ENCODE measurements at regions not wholly inside any gene's neighbourhood (a gene's known extent, or its start where the extent isn't known, plus 50 kb on each side); places are given as distances from the start of the nearest gene placed in this dataset.
A peak's percentile ranks its signal among the peaks of the same experiment; 100 is the strongest.

DNA sequence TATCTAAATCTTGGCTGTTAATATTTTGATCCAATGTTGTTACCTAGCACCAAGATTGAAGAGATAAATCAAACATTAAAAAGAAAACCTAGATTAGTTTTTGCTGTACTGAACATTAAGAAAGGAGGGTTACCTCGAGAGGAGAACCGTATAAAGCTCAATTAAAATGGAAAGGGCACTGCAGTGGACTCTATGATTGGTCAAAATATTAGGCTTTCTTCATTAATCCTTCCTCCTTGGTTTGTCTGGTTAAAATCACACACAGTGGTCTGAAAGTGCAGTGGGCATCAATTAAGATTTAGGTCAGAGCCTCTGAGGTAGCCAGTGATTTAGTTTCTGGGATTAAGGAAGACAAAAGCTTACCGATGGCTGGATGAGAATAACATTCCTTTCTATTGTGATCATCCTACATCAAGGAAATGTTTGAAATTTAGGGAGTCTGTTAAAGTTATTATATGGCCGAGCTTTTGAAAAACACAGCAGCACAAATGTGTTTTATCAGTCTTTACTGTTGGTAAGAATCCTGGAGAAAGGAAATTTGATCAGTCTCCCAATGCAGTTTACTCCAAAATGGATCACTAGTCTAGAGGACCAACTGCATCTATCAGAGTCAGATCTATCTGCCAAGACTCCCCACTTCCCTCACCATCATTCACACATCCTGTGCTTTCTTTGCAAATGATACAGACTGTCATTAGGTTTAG is 134.6 kb upstream of the NEDD9 start (continued):
- TF ChIP-seq HOXA9 (CRISPR knock-in tag; IDR thresholded peaks at IDR 0.05; ENCODE audit: borderline replicate concordance) (no peak), RBFOX2 (IDR thresholded peaks at IDR 0.05; ENCODE audit: low read depth, low read length) (peak; percentile 81), ZNF746 (CRISPR knock-in tag; IDR thresholded peaks at IDR 0.05) (no peak), KLF12 (CRISPR knock-in tag; IDR thresholded peaks at IDR 0.05; ENCODE audit: borderline replicate concordance) (0 out of 2 replicates have a peak, but pooled peaks have one; percentile 37), ZSCAN25 (CRISPR knock-in tag; IDR thresholded peaks at IDR 0.05) (no peak), ZNF367 (CRISPR knock-in tag; IDR thresholded peaks at IDR 0.05; ENCODE audit: borderline replicate concordance) (no peak), KDM2A (CRISPR knock-in tag; IDR thresholded peaks at IDR 0.05; ENCODE audit: borderline replicate concordance, low read depth) (no peak), ZNF333 (CRISPR knock-in tag; IDR thresholded peaks at IDR 0.05; ENCODE audit: borderline replicate concordance) (0 out of 2 replicates have a peak, but pooled peaks have one; percentile 42), ZNF264 (CRISPR knock-in tag; IDR thresholded peaks at IDR 0.05) (no peak), ZFP82 (CRISPR knock-in tag; IDR thresholded peaks at IDR 0.05; ENCODE audit: borderline replicate concordance) (0 out of 2 replicates have a peak, but pooled peaks have one; percentile 7), SSRP1 (CRISPR knock-in tag; IDR thresholded peaks at IDR 0.05) (peak; percentile 20; the same call in 1 of the 2 replicates), TCF7 (IDR thresholded peaks at IDR 0.05; ENCODE audit: low read depth) (no peak), NCOR1 (IDR thresholded peaks at IDR 0.05; ENCODE audit: borderline replicate concordance, low read length) (no peak), KLF15 (CRISPR knock-in tag; IDR thresholded peaks at IDR 0.05; ENCODE audit: borderline replicate concordance) (peak; percentile 17; the same call in 1 of the 2 replicates)
- TF ChIP-seq, protein P1, sequence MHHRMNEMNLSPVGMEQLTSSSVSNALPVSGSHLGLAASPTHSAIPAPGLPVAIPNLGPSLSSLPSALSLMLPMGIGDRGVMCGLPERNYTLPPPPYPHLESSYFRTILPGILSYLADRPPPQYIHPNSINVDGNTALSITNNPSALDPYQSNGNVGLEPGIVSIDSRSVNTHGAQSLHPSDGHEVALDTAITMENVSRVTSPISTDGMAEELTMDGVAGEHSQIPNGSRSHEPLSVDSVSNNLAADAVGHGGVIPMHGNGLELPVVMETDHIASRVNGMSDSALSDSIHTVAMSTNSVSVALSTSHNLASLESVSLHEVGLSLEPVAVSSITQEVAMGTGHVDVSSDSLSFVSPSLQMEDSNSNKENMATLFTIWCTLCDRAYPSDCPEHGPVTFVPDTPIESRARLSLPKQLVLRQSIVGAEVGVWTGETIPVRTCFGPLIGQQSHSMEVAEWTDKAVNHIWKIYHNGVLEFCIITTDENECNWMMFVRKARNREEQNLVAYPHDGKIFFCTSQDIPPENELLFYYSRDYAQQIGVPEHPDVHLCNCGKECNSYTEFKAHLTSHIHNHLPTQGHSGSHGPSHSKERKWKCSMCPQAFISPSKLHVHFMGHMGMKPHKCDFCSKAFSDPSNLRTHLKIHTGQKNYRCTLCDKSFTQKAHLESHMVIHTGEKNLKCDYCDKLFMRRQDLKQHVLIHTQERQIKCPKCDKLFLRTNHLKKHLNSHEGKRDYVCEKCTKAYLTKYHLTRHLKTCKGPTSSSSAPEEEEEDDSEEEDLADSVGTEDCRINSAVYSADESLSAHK (CRISPR knock-in tag; IDR thresholded peaks at IDR 0.05; ENCODE audit: borderline replicate concordance) = no peak
- TF ChIP-seq, protein P2, sequence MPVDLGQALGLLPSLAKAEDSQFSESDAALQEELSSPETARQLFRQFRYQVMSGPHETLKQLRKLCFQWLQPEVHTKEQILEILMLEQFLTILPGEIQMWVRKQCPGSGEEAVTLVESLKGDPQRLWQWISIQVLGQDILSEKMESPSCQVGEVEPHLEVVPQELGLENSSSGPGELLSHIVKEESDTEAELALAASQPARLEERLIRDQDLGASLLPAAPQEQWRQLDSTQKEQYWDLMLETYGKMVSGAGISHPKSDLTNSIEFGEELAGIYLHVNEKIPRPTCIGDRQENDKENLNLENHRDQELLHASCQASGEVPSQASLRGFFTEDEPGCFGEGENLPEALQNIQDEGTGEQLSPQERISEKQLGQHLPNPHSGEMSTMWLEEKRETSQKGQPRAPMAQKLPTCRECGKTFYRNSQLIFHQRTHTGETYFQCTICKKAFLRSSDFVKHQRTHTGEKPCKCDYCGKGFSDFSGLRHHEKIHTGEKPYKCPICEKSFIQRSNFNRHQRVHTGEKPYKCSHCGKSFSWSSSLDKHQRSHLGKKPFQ (CRISPR knock-in tag; IDR thresholded peaks at IDR 0.05; ENCODE audit: insufficient replicate concordance) = no peak
- TF ChIP-seq, protein P3, sequence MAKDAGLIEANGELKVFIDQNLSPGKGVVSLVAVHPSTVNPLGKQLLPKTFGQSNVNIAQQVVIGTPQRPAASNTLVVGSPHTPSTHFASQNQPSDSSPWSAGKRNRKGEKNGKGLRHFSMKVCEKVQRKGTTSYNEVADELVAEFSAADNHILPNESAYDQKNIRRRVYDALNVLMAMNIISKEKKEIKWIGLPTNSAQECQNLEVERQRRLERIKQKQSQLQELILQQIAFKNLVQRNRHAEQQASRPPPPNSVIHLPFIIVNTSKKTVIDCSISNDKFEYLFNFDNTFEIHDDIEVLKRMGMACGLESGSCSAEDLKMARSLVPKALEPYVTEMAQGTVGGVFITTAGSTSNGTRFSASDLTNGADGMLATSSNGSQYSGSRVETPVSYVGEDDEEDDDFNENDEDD (CRISPR knock-in tag; IDR thresholded peaks at IDR 0.05; ENCODE audit: borderline replicate concordance) = no peak
- TF ChIP-seq, protein P4, sequence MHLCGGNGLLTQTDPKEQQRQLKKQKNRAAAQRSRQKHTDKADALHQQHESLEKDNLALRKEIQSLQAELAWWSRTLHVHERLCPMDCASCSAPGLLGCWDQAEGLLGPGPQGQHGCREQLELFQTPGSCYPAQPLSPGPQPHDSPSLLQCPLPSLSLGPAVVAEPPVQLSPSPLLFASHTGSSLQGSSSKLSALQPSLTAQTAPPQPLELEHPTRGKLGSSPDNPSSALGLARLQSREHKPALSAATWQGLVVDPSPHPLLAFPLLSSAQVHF (CRISPR knock-in tag; IDR thresholded peaks at IDR 0.05) = no peak
- TF ChIP-seq, protein P5, sequence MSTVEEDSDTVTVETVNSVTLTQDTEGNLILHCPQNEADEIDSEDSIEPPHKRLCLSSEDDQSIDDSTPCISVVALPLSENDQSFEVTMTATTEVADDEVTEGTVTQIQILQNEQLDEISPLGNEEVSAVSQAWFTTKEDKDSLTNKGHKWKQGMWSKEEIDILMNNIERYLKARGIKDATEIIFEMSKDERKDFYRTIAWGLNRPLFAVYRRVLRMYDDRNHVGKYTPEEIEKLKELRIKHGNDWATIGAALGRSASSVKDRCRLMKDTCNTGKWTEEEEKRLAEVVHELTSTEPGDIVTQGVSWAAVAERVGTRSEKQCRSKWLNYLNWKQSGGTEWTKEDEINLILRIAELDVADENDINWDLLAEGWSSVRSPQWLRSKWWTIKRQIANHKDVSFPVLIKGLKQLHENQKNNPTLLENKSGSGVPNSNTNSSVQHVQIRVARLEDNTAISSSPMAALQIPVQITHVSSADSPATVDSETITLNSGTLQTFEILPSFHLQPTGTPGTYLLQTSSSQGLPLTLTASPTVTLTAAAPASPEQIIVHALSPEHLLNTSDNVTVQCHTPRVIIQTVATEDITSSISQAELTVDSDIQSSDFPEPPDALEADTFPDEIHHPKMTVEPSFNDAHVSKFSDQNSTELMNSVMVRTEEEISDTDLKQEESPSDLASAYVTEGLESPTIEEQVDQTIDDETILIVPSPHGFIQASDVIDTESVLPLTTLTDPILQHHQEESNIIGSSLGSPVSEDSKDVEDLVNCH (CRISPR knock-in tag; IDR thresholded peaks at IDR 0.05) = no peak
- TF ChIP-seq, protein P6, sequence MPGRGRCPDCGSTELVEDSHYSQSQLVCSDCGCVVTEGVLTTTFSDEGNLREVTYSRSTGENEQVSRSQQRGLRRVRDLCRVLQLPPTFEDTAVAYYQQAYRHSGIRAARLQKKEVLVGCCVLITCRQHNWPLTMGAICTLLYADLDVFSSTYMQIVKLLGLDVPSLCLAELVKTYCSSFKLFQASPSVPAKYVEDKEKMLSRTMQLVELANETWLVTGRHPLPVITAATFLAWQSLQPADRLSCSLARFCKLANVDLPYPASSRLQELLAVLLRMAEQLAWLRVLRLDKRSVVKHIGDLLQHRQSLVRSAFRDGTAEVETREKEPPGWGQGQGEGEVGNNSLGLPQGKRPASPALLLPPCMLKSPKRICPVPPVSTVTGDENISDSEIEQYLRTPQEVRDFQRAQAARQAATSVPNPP (CRISPR knock-in tag; IDR thresholded peaks at IDR 0.05) = no peak

All from HepG2 (cell line).